B cell (primary cell): ENCODE measurements at regions not wholly inside any gene's neighbourhood (a gene's known extent, or its start where the extent isn't known, plus 50 kb on each side); places are given as distances from the start of the nearest gene placed in this dataset.

Experiments
- CTCF ChIP-seq: fragments of 200-600 bp; IDR thresholded peaks from one replicate; pipeline ENCODE4 v1.8.0; 2022; ENCODE audit warnings: antibody characterized with exemption, mild to moderate bottlenecking
- EZH2 ChIP-seq: IDR thresholded peaks from 2 replicates; pipeline ENCODE4 v1.6.1; 2012; ENCODE audit warnings: borderline replicate concordance, low read depth, mild to moderate bottlenecking, moderate library complexity, low read length; ENCODE audit not compliant: insufficient read depth, poor library complexity, severe bottlenecking

- TF ChIP-seq CTCF: no peak
- no peak for TF ChIP-seq EZH2
These were observed 262.0 kb upstream of the G2E3 start for GRCh38 chr14:30296931-30297405.
